K562 (cell line): ENCODE measurements at regions not wholly inside any gene's neighbourhood (a gene's known extent, or its start where the extent isn't known, plus 50 kb on each side); places are given as distances from the start of the nearest gene placed in this dataset.

ENCODE experiments used
- ATAC-seq: fragments of 200-7000 bp; cut with Tn5 transposase; 3 replicates; pipeline ENCODE4 v1.9.1; 2020; ENCODE audit warnings: moderate library complexity
- BruUV-seq: library from RNA; stranded (reverse); fragments of 400-500 nt; replicated peaks from 2 replicates; lab custom pipeline; 2021; lab: Mats Ljungman, UMichigan
- CTCF ChIA-PET: fragments of 300-600 bp; formaldehyde crosslinking; extraction: SDS; loops from one replicate; lab custom pipeline; 2021; ENCODE audit warnings: low intra/inter-chr PET ratio; lab: Yijun Ruan, JAX
- POLR2A ChIA-PET: fragments of 300-600, 350-650 bp; sonication (Branson Sonifier 250); formaldehyde crosslinking; extraction: SDS; loops from one replicate; lab custom pipeline; 2021; ENCODE audit warnings: antibody characterized with exemption, inconsistent platforms; lab: Yijun Ruan, JAX
- DNase-seq, 4 experiments: peaks; one replicate each; pipeline versions ENCODE4 v3.0.0 to v3.0.0-alpha.2; 2011 to 2018; ENCODE audit warnings: low spot score in 3 of 4, mixed read lengths in 3 of 4; ENCODE audit errors: extremely low read depth in 1 of 4
- FAIRE-seq: peaks from 2 replicates; lab custom pipeline; 2011; peaks lifted over from hg19 to GRCh38; lab: Jason Lieb, UNC
- H2AFZ ChIP-seq: 2 replicates; pipeline ENCODE4 v1.6.0; 2011; ENCODE audit warnings: low read depth, low read length, control low read depth, inconsistent platforms
- H3K27ac ChIP-seq: fragments of 200-600 bp; 3 replicates; pipeline ENCODE4 v1.8.0; 2011; ENCODE audit warnings: low read depth, mild to moderate bottlenecking, control low read depth, inconsistent platforms, low read length, moderate library complexity, mixed read lengths; ENCODE audit errors: extremely low read depth
- H3K27me3 ChIP-seq, 2 experiments: fragments of 300-600 bp in 1 of 2; 2 replicates in 1 of 2; 3 replicates in 1 of 2; pipeline versions ENCODE4 v1.6.0 to v1.8.0; 2011; ENCODE audit warnings: inconsistent platforms in 2 of 2, low read length in 2 of 2, mild to moderate bottlenecking in 1 of 2, mixed read lengths in 1 of 2, moderate library complexity in 1 of 2; ENCODE audit not compliant: control insufficient read depth in 2 of 2, insufficient read depth in 2 of 2
- H3K36me3 ChIP-seq: fragments of 300-600 bp; 3 replicates; pipeline ENCODE4 v1.8.0; 2011; ENCODE audit warnings: mild to moderate bottlenecking, low read length, inconsistent platforms; ENCODE audit not compliant: control insufficient read depth, insufficient read depth
- H3K4me1 ChIP-seq, 2 experiments: fragments of 200-600 bp in 1 of 2; replicated peaks in 1 of 2; 2 replicates in 1 of 2; 3 replicates in 1 of 2; pipeline versions ENCODE4 v1.5.1 to v1.8.0; 2011; ENCODE audit warnings: inconsistent platforms in 2 of 2, low read length in 2 of 2, mild to moderate bottlenecking in 1 of 2, mixed read lengths in 1 of 2, moderate library complexity in 1 of 2; ENCODE audit not compliant: control insufficient read depth in 2 of 2, insufficient read depth in 2 of 2
- H3K4me2 ChIP-seq: 2 replicates; pipeline ENCODE4 v1.6.1; 2011; ENCODE audit warnings: low read length, control low read depth, inconsistent platforms, mixed read lengths; ENCODE audit not compliant: insufficient read depth
- H3K4me3 ChIP-seq: fragments of 200-600 bp; sonication (generic), shearing (Covaris generic); 2 replicates; pipeline ENCODE4 v1.5.1; 2016; ENCODE audit warnings: control low read depth, inconsistent platforms
- H3K79me2 ChIP-seq: fragments of 200-600 bp; 3 replicates; pipeline ENCODE4 v1.8.0; 2011; ENCODE audit warnings: low read length, inconsistent platforms; ENCODE audit not compliant: control insufficient read depth, insufficient read depth
- H3K9ac ChIP-seq, 2 experiments: 2 replicates each; pipeline versions ENCODE4 v1.6.0 to v1.6.1; 2011; ENCODE audit warnings: low read depth in 2 of 2, low read length in 2 of 2, control low read depth in 1 of 2, inconsistent platforms in 1 of 2, mild to moderate bottlenecking in 1 of 2, mixed read lengths in 1 of 2; ENCODE audit not compliant: insufficient read depth in 1 of 2
- H3K9me1 ChIP-seq: one replicate; pipeline ENCODE4 v1.6.0; 2011; ENCODE audit warnings: inconsistent platforms, mild to moderate bottlenecking, low read length, moderate library complexity; ENCODE audit not compliant: control insufficient read depth, insufficient read depth
- H3K9me3 ChIP-seq: replicated peaks from 2 replicates; pipeline ENCODE4 v1.5.1; 2011; ENCODE audit warnings: low read depth, low read length, inconsistent platforms; ENCODE audit not compliant: control insufficient read depth, insufficient read depth
- H4K20me1 ChIP-seq: replicated peaks from 2 replicates; pipeline ENCODE4 v1.6.1; 2011; ENCODE audit warnings: low read length, inconsistent platforms, mixed read lengths; ENCODE audit not compliant: control insufficient read depth, insufficient read depth
- BRF1 ChIP-seq: IDR thresholded peaks from 3 replicates; pipeline ENCODE4 v1.6.1; 2011; ENCODE audit warnings: borderline replicate concordance, mild to moderate bottlenecking; ENCODE audit not compliant: insufficient read length; ENCODE audit errors: extremely low read depth
- DDX20 ChIP-seq: fragments of 450-650 bp; IDR thresholded peaks from 2 replicates; pipeline ENCODE4 v1.6.1; 2016; ENCODE audit warnings: missing genetic modification characterization, low read depth, mild to moderate bottlenecking, missing compliant biosample characterization, moderate library complexity
- DMBX1 ChIP-seq: fragments of 250-450 bp; sonication (Bioruptor Pico); IDR thresholded peaks from 2 replicates; pipeline ENCODE4 v1.8.0; 2022; ENCODE audit warnings: inconsistent platforms, mild to moderate bottlenecking, moderate library complexity, borderline replicate concordance
- FOXK2 ChIP-seq, 2 experiments: fragments of 450-650 bp; IDR thresholded peaks in 1 of 2; conservative IDR thresholded peaks in 1 of 2; 2 replicates each; pipeline ENCODE4 v1.6.1; 2016; ENCODE audit warnings: low read depth in 2 of 2, mild to moderate bottlenecking in 1 of 2
- KLF16 ChIP-seq: IDR thresholded peaks from 2 replicates; pipeline ENCODE4 v1.6.1; 2016; ENCODE audit warnings: antibody characterized with exemption
- NR2C1 ChIP-seq, 2 experiments: fragments of 450-650 bp; IDR thresholded peaks; 2 replicates each; pipeline ENCODE4 v1.6.1; 2017; ENCODE audit warnings: mild to moderate bottlenecking in 2 of 2, antibody characterized with exemption in 1 of 2, inconsistent platforms in 1 of 2, missing compliant biosample characterization in 1 of 2, missing genetic modification characterization in 1 of 2
- NRF1 ChIP-seq, 2 experiments: fragments of 450-650 bp; IDR thresholded peaks in 1 of 2; conservative IDR thresholded peaks in 1 of 2; 2 replicates each; pipeline ENCODE4 v1.6.1; 2014; ENCODE audit warnings: mild to moderate bottlenecking in 2 of 2
- PCBP2 ChIP-seq: fragments of 200-400 bp; formaldehyde crosslinking; IDR thresholded peaks from 2 replicates; pipeline ENCODE4 v1.6.1; 2018; ENCODE audit warnings: low read length, low read depth, mild to moderate bottlenecking, moderate library complexity; ENCODE audit not compliant: poor library complexity, severe bottlenecking
- PHF20 ChIP-seq: fragments of 450-650 bp; IDR thresholded peaks from 2 replicates; pipeline ENCODE4 v1.6.1; 2018; ENCODE audit not compliant: partially characterized antibody
- POLR2AphosphoS2 ChIP-seq: IDR thresholded peaks from 2 replicates; pipeline ENCODE4 v1.6.1; 2012; ENCODE audit warnings: low read length, improper control_type of control experiment
- SAP30 ChIP-seq: fragments of 200-600 bp; sonication (generic); IDR thresholded peaks from 2 replicates; pipeline ENCODE4 v1.6.1; 2012; ENCODE audit warnings: borderline replicate concordance, low read depth, mild to moderate bottlenecking, moderate library complexity, low read length, control low read depth, inconsistent platforms; ENCODE audit not compliant: insufficient read depth, poor library complexity, severe bottlenecking
- TBP ChIP-seq: optimal IDR thresholded peaks from 2 replicates; pipeline ENCODE3; 2011; ENCODE audit warnings: low read depth, low read length, improper control_type of control experiment
- ZNF24 ChIP-seq: fragments of 450-650 bp; IDR thresholded peaks from 2 replicates; pipeline ENCODE4 v1.6.1; 2016
- ZNF507 ChIP-seq: conservative IDR thresholded peaks from 2 replicates; pipeline ENCODE4 v1.6.1; 2017; ENCODE audit warnings: missing genetic modification characterization, missing compliant biosample characterization
- ZNF639 ChIP-seq, 2 experiments: fragments of 200-800 bp in 1 of 2; sonication (Bioruptor generic) in 1 of 2; sonication (generic) in 1 of 2; formaldehyde crosslinking in 1 of 2; IDR thresholded peaks in 1 of 2; conservative IDR thresholded peaks in 1 of 2; 2 replicates each; pipeline versions ENCODE4 v1.5.0 to v1.6.1; 2016 to 2020; ENCODE audit warnings: missing compliant biosample characterization in 1 of 2, missing genetic modification characterization in 1 of 2, missing genetic modification reagents in 1 of 2
- ZNF695 ChIP-seq: fragments of 450-650 bp; formaldehyde crosslinking; IDR thresholded peaks from 2 replicates; pipeline ENCODE4 v1.4.0; 2020; ENCODE audit warnings: mild to moderate bottlenecking, moderate library complexity
- ZNF766 ChIP-seq: fragments of 200-800 bp; sonication (Bioruptor generic); conservative IDR thresholded peaks from 2 replicates; pipeline ENCODE4 v1.6.1; 2016; ENCODE audit warnings: missing genetic modification characterization, missing compliant biosample characterization
- ZSCAN32 ChIP-seq: fragments of 450-650 bp; formaldehyde crosslinking; IDR thresholded peaks from 2 replicates; pipeline ENCODE4 v1.4.0; 2020; ENCODE audit warnings: mild to moderate bottlenecking, moderate library complexity
- WGBS: fragments of 100-300 bp; shearing (Covaris generic); methylation state at CpG from one replicate; pipeline ENCODE4 v1.1.6; 2016; ENCODE audit warnings: low coverage, mixed read lengths; ENCODE audit not compliant: insufficient coverage; ENCODE audit errors: missing lambda C conversion rate; 5-methylcytosine and 5-hydroxymethylcytosine counted together
- in situ Hi-C: fragments of 300-500 bp; cut with MboI; formaldehyde crosslinking; loops from 4 replicates; pipeline ENCODE4 v1.15.0; 2018; ENCODE audit warnings: inconsistent platforms, mixed read lengths
- intact Hi-C: fragments of 100-400 bp; cut with micrococcal nuclease; formaldehyde crosslinking; loops from 2 replicates; pipeline ENCODE4 v1.14.2; 2022
- TF ChIP-seq, protein P1 (sequence below): sonication (generic); formaldehyde crosslinking; IDR thresholded peaks from 2 replicates; pipeline ENCODE4 v1.8.0; 2023; ENCODE audit warnings: mild to moderate bottlenecking, missing genetic modification reagents
- TF ChIP-seq, protein P2 (sequence below), 2 experiments: fragments of 250-450 bp in 1 of 2; fragments of 450-650 bp in 1 of 2; sonication (Bioruptor Pico) in 1 of 2; IDR thresholded peaks; 2 replicates each; pipeline versions ENCODE4 v1.6.1 to v1.8.0; 2016 to 2021; ENCODE audit warnings: mild to moderate bottlenecking in 2 of 2, moderate library complexity in 2 of 2, missing compliant biosample characterization in 1 of 2, missing genetic modification characterization in 1 of 2

GRCh38 chr14:65208548-65208947, 106.2 kb upstream of the MAX start:
- H3K9ac ChIP-seq: no peak overlapping the region
- no TSS peak for BruUV-seq
- 37% methylated on average over 6 of the region's 10 CpGs for WGBS
- peak overlapping the region; percentile 88 for H2AFZ ChIP-seq
- intact Hi-C loops: no loop called here
- no peak for ATAC-seq
- POLR2A ChIA-PET: no interaction called here
- no peak for FAIRE-seq
- CTCF ChIA-PET: no interaction called here
- H3K36me3 ChIP-seq: no peaks in the 10 kb centered on the region
- peak overlapping the region; percentile 31; the same call in 1 of the 3 replicates for H3K27ac ChIP-seq
- H3K27me3 ChIP-seq: no peaks in the 10 kb centered on the region
- peak in 1 of 4 experiments; percentile 6 for DNase-seq
- no peak overlapping the region; the same call in 1 of the 2 replicates for H3K4me2 ChIP-seq
- H3K9me1 ChIP-seq: no peaks in the 10 kb centered on the region
- no peaks in the 10 kb centered on the region for H3K79me2 ChIP-seq
- no peaks in the 10 kb centered on the region for H4K20me1 ChIP-seq
- peaks cover 2 to 10% of the 10 kb centered on the region in 2 experiments; a peak in 4 of 5 replicates for H3K4me1 ChIP-seq
- in situ Hi-C loops: no loop called here
- no peaks in the 10 kb centered on the region for H3K9me3 ChIP-seq
- no peak overlapping the region for H3K4me3 ChIP-seq
- TF ChIP-seq DDX20 (tag) (peak; percentile 62; the same call in 1 of the 2 replicates), ZNF766 (0 out of 2 replicates have a peak, but pooled peaks have one; percentile 35), POLR2AphosphoS2 (no peak), TBP (no peak), ZNF639 (CRISPR knock-in tag; conservative IDR thresholded peaks at IDR 0.05 in 1 of 2, IDR thresholded peaks at IDR 0.05 in 1 of 2) (no peak), ZSCAN32 (CRISPR knock-in tag) (0 out of 2 replicates have a peak, but pooled peaks have one; percentile 5), NRF1 (conservative IDR thresholded peaks at IDR 0.05 in 1 of 2, IDR thresholded peaks at IDR 0.05 in 1 of 2) (no peak), NR2C1 (IDR thresholded peaks at IDR 0.05) (no peak), NR2C1 (tag; IDR thresholded peaks at IDR 0.05) (peak; percentile 25; the same call in 1 of the 2 replicates), SAP30 (no peak), DMBX1 (CRISPR knock-in tag) (peak; percentile 57; the same call in 1 of the 2 replicates), BRF1 (no peak), FOXK2 (conservative IDR thresholded peaks at IDR 0.05 in 1 of 2, IDR thresholded peaks at IDR 0.05 in 1 of 2; ENCODE audit: low read depth in 2 of 2) (no peak), PHF20 (no peak), ZNF507 (tag) (no peak), ZNF695 (CRISPR knock-in tag) (no peak), ZNF24 (no peak), KLF16 (no peak), PCBP2 (no peak)
- TF ChIP-seq, protein P1, sequence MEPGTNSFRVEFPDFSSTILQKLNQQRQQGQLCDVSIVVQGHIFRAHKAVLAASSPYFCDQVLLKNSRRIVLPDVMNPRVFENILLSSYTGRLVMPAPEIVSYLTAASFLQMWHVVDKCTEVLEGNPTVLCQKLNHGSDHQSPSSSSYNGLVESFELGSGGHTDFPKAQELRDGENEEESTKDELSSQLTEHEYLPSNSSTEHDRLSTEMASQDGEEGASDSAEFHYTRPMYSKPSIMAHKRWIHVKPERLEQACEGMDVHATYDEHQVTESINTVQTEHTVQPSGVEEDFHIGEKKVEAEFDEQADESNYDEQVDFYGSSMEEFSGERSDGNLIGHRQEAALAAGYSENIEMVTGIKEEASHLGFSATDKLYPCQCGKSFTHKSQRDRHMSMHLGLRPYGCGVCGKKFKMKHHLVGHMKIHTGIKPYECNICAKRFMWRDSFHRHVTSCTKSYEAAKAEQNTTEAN: no peak
- TF ChIP-seq, protein P2, sequence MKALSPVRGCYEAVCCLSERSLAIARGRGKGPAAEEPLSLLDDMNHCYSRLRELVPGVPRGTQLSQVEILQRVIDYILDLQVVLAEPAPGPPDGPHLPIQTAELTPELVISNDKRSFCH (CRISPR knock-in tag; IDR thresholded peaks at IDR 0.05): no peak
- TF ChIP-seq, protein P2 (tag; IDR thresholded peaks at IDR 0.05): 0 out of 2 replicates have a peak, but pooled peaks have one; percentile 36
